GM18868 (cell line): ENCODE measurements at regions not wholly inside any gene's neighbourhood (a gene's known extent, or its start where the extent isn't known, plus 50 kb on each side); places are given as distances from the start of the nearest gene placed in this dataset.
"Not testable (repeated sequence)": the region's sequence is repeated elsewhere in the genome, so short reads cannot be mapped to it uniquely, and the experiment has no call there.

ENCODE experiments used
- ATAC-seq: cut with Tn5 transposase; IDR thresholded peaks from one replicate; pipeline ENCODE4 v1.9.1; 2021; ENCODE audit warnings: mild to moderate bottlenecking, moderate library complexity; ENCODE audit not compliant: unreplicated experiment

GRCh38 chr16:21487956-21488355 is 111.4 kb upstream of the METTL9 start:
- ATAC-seq: not testable (repeated sequence)

- ATAC-seq: not testable (repeated sequence)
These were observed 100.3 kb upstream of the METTL9 start for GRCh38 chr16:21499046-21499445.

- ATAC-seq: peak; percentile 60
These were observed 98.0 kb upstream of the METTL9 start for GRCh38 chr16:21501223-21501868.

GRCh38 chr16:21501869-21502667 is 97.3 kb upstream of the METTL9 start:
- ATAC-seq: peak; percentile 78

GRCh38 chr16:21503574-21503920 is 95.8 kb upstream of the METTL9 start:
- not testable (repeated sequence) for ATAC-seq

- ATAC-seq: not testable (repeated sequence)
These were observed 95.2 kb upstream of the METTL9 start for GRCh38 chr16:21503941-21504832.

- not testable (repeated sequence) for ATAC-seq
These were observed 93.4 kb upstream of the METTL9 start for GRCh38 chr16:21505751-21506520.

GRCh38 chr16:21506857-21507456 is 92.4 kb upstream of the METTL9 start:
- peak; percentile 45 for ATAC-seq

- ATAC-seq: not testable (repeated sequence)
These were observed 91.6 kb upstream of the METTL9 start for GRCh38 chr16:21507631-21508305.

- not testable (repeated sequence) for ATAC-seq
These were observed 90.5 kb upstream of the METTL9 start for GRCh38 chr16:21508661-21509436.

- ATAC-seq: not testable (repeated sequence)
These were observed 89.8 kb upstream of the METTL9 start for GRCh38 chr16:21509437-21510086.

- not testable (repeated sequence) for ATAC-seq
These were observed 88.5 kb upstream of the METTL9 start for GRCh38 chr16:21510869-21511255.

- not testable (repeated sequence) for ATAC-seq
These were observed 87.8 kb upstream of the METTL9 start for GRCh38 chr16:21511315-21512210.

GRCh38 chr16:21512280-21513192 is 86.8 kb upstream of the METTL9 start:
- ATAC-seq: not testable (repeated sequence)

GRCh38 chr16:21513337-21513741 is 86.0 kb upstream of the METTL9 start:
- ATAC-seq: not testable (repeated sequence)

- ATAC-seq: not testable (repeated sequence)
These were observed 85.4 kb upstream of the METTL9 start for GRCh38 chr16:21513812-21514473.
